Esophagus muscularis mucosa (tissue), 3 donors: ENCODE measurements at regions not wholly inside any gene's neighbourhood (a gene's known extent, or its start where the extent isn't known, plus 50 kb on each side); places are given as distances from the start of the nearest gene placed in this dataset.

ENCODE experiments used
- CTCF ChIP-seq, 3 experiments: fragments of 200-600 bp in 2 of 3; fragments of 450-650 bp in 1 of 3; sonication (generic) in 2 of 3; IDR thresholded peaks; one replicate each; pipeline ENCODE4 v1.5.1; 2017 to 2019; ENCODE audit warnings: antibody characterized with exemption in 3 of 3, mild to moderate bottlenecking in 2 of 3, moderate library complexity in 1 of 3
- EP300 ChIP-seq: sonication (generic); formaldehyde crosslinking; IDR thresholded peaks from one replicate; pipeline ENCODE4 v1.6.1; 2017; ENCODE audit warnings: antibody characterized with exemption

- no peak for TF ChIP-seq EP300
- TF ChIP-seq CTCF (IDR thresholded peaks at IDR 0.05): no peak
These were observed 204.5 kb upstream of the IGFBP7 start for GRCh38 chr4:57314636-57315035.
